ENCODE measurements at regions not wholly inside any gene's neighbourhood (a gene's known extent, or its start where the extent isn't known, plus 50 kb on each side); places are given as distances from the start of the nearest gene placed in this dataset.

- Histone ChIP-seq H3K9me3 (ENCODE audit: control insufficient read depth in 2 of 3, insufficient read depth in 1 of 3, low read length in 3 of 3) (no peaks in the 10 kb centered on the region), H3K36me3 (ENCODE audit: control insufficient read depth in 2 of 3, insufficient read depth in 3 of 3, low read length in 3 of 3) (no peaks in the 10 kb centered on the region), H3K27me3 (ENCODE audit: control insufficient read depth, insufficient read depth, low read length) (no peaks in the 10 kb centered on the region), H3K4me3 (ENCODE audit: low read length in 3 of 3) (no peak overlapping the region), H3K9ac (ENCODE audit: low read length in 3 of 3) (no peak overlapping the region), H3K27ac (ENCODE audit: low read depth in 2 of 2, low read length in 2 of 2) (no peak overlapping the region), H3K4me1 (ENCODE audit: control insufficient read depth in 2 of 3, insufficient read depth in 2 of 3, low read depth in 1 of 3, low read length in 3 of 3) (no peaks in the 10 kb centered on the region)
- DNase-seq = no peak
- no peak for FAIRE-seq
- TF ChIP-seq CTCF (IDR thresholded peaks at IDR 0.05; ENCODE audit: borderline replicate concordance, extremely low read depth, insufficient read depth) = no peak
- intact Hi-C loops (cut with DNase I) = no loop called here
These were observed 125.1 kb upstream of the FRG1 start for GRCh38 chr4:189815404-189816192.

GRCh38 chr4:189822326-189822725 is 118.3 kb upstream of the FRG1 start:
- no peak for TF ChIP-seq CTCF (IDR thresholded peaks at IDR 0.05; ENCODE audit: borderline replicate concordance, extremely low read depth, insufficient read depth)
- no peak for FAIRE-seq
- no peaks in the 10 kb centered on the region for H3K27me3 ChIP-seq (ENCODE audit: control insufficient read depth, insufficient read depth, low read length)

GRCh38 chr4:189823591-189823990 is 117.1 kb upstream of the FRG1 start:
- Histone ChIP-seq H3K4me1 (ENCODE audit: control insufficient read depth in 2 of 3, insufficient read depth in 2 of 3, low read depth in 1 of 3, low read length in 3 of 3) (no peaks in the 10 kb centered on the region), H3K9ac (ENCODE audit: low read length in 3 of 3) (no peak overlapping the region), H3K9me3 (ENCODE audit: control insufficient read depth in 2 of 3, insufficient read depth in 1 of 3, low read length in 3 of 3) (no peaks in the 10 kb centered on the region), H3K36me3 (ENCODE audit: control insufficient read depth in 2 of 3, insufficient read depth in 3 of 3, low read length in 3 of 3) (no peaks in the 10 kb centered on the region), H3K27me3 (ENCODE audit: control insufficient read depth, insufficient read depth, low read length) (no peaks in the 10 kb centered on the region), H3K27ac (ENCODE audit: low read depth in 2 of 2, low read length in 2 of 2) (no peak overlapping the region), H3K4me3 (ENCODE audit: low read length in 3 of 3) (no peak overlapping the region)
- intact Hi-C loops (cut with DNase I) = no loop called here
- no peak for DNase-seq
- no peak for FAIRE-seq
- no peak for TF ChIP-seq CTCF (IDR thresholded peaks at IDR 0.05; ENCODE audit: borderline replicate concordance, extremely low read depth, insufficient read depth)

More at GRCh38 chr4:189822326-189822725, 118.3 kb upstream of the FRG1 start:
- Histone ChIP-seq H3K36me3 (ENCODE audit: control insufficient read depth in 2 of 3, insufficient read depth in 3 of 3, low read length in 3 of 3) (no peaks in the 10 kb centered on the region), H3K9ac (ENCODE audit: low read length in 3 of 3) (no peak overlapping the region), H3K27ac (ENCODE audit: low read depth in 2 of 2, low read length in 2 of 2) (no peak overlapping the region), H3K9me3 (ENCODE audit: control insufficient read depth in 2 of 3, insufficient read depth in 1 of 3, low read length in 3 of 3) (no peaks in the 10 kb centered on the region), H3K4me1 (ENCODE audit: control insufficient read depth in 2 of 3, insufficient read depth in 2 of 3, low read depth in 1 of 3, low read length in 3 of 3) (no peaks in the 10 kb centered on the region), H3K4me3 (ENCODE audit: low read length in 3 of 3) (no peak overlapping the region)
- intact Hi-C loops (cut with DNase I) = no loop called here
- no peak for DNase-seq
